ENCODE measurements at regions not wholly inside any gene's neighbourhood (a gene's known extent, or its start where the extent isn't known, plus 50 kb on each side); places are given as distances from the start of the nearest gene placed in this dataset.
A peak's percentile ranks its signal among the peaks of the same experiment; 100 is the strongest.

- TF ChIP-seq CTCF (IDR thresholded peaks at IDR 0.05): no peak
- DNase-seq: no peak
- intact Hi-C loops (cut with DNase I): no loop called here
Observed at GRCh38 chr18:68462766-68463165, 252.1 kb downstream of the TMX3 start.

GRCh38 chr18:68462148-68462547 is 252.8 kb downstream of the TMX3 start:
- Histone ChIP-seq H3K27me3 (no peaks in the 10 kb centered on the region), H3K27ac (no peak overlapping the region), H3K4me3 (no peak overlapping the region), H3K9me3 (no peaks in the 10 kb centered on the region), H3K36me3 (no peaks in the 10 kb centered on the region), H3K4me1 (no peaks in the 10 kb centered on the region)
- DNase-seq (no peak), ATAC-seq (no peak)
- no peak for TF ChIP-seq CTCF (IDR thresholded peaks at IDR 0.05)
- intact Hi-C loops (cut with DNase I): no loop called here

More at GRCh38 chr18:68462766-68463165, 252.1 kb downstream of the TMX3 start:
- no peak for ATAC-seq
- Histone ChIP-seq H3K4me3 (no peak overlapping the region), H3K4me1 (no peaks in the 10 kb centered on the region), H3K9me3 (no peaks in the 10 kb centered on the region), H3K27ac (no peak overlapping the region), H3K27me3 (no peaks in the 10 kb centered on the region), H3K36me3 (no peaks in the 10 kb centered on the region)

GRCh38 chr18:68461481-68462018 is 253.4 kb downstream of the TMX3 start:
- ATAC-seq (no peak), DNase-seq (peak in 2 of 4 donors; percentile 49 to 60)
- no peaks in the 10 kb centered on the region for H3K27me3 ChIP-seq
- H3K36me3 ChIP-seq: no peaks in the 10 kb centered on the region
- H3K4me1 ChIP-seq: no peaks in the 10 kb centered on the region
- H3K9me3 ChIP-seq: no peaks in the 10 kb centered on the region
- H3K4me3 ChIP-seq: no peak overlapping the region
- no peak overlapping the region for H3K27ac ChIP-seq
- intact Hi-C loops (cut with DNase I): no loop called here
- TF ChIP-seq CTCF (IDR thresholded peaks at IDR 0.05): no peak

- ATAC-seq (no peak), DNase-seq (peak in 1 of 4 donors; percentile 51)
- Histone ChIP-seq H3K27me3 (no peaks in the 10 kb centered on the region), H3K27ac (no peak overlapping the region), H3K9me3 (peaks cover 0 to 7% of the 10 kb centered on the region in 2 donors), H3K36me3 (no peaks in the 10 kb centered on the region), H3K4me3 (no peak overlapping the region), H3K4me1 (no peaks in the 10 kb centered on the region)
- intact Hi-C loops (cut with DNase I): no loop called here
- no peak for TF ChIP-seq CTCF (IDR thresholded peaks at IDR 0.05)
Observed at GRCh38 chr18:68459968-68460367, 254.9 kb downstream of the TMX3 start.

GRCh38 chr18:68456985-68457384 is 257.9 kb downstream of the TMX3 start:
- ATAC-seq (peak; percentile 30), DNase-seq (no peak)
- TF ChIP-seq CTCF (IDR thresholded peaks at IDR 0.05): no peak
- Histone ChIP-seq H3K27me3 (no peaks in the 10 kb centered on the region), H3K4me3 (no peak overlapping the region), H3K36me3 (no peaks in the 10 kb centered on the region), H3K9me3 (peaks cover 0 to 7% of the 10 kb centered on the region in 2 donors), H3K27ac (no peak overlapping the region), H3K4me1 (no peaks in the 10 kb centered on the region)
- intact Hi-C loops (cut with DNase I): no loop called here

Data from left lung (tissue), 4 donors.